SK-N-SH (cell line): ENCODE measurements at regions not wholly inside any gene's neighbourhood (a gene's known extent, or its start where the extent isn't known, plus 50 kb on each side); places are given as distances from the start of the nearest gene placed in this dataset.

Source experiments
- CTCF ChIA-PET: fragments of 300-600, 350-600 bp; formaldehyde crosslinking; extraction: SDS; loops from one replicate; lab custom pipeline; 2021; lab: Yijun Ruan, JAX
- POLR2A ChIA-PET: fragments of 350-600 bp; sonication (Branson Sonifier 250); formaldehyde crosslinking; extraction: SDS; loops from one replicate; lab custom pipeline; 2020; ENCODE audit warnings: antibody characterized with exemption, inconsistent platforms; lab: Yijun Ruan, JAX
- DNase-seq: peaks from one replicate; pipeline ENCODE4 v3.0.0; 2012
- H2AFZ ChIP-seq: fragments of 200-600 bp; sonication (generic); 2 replicates; pipeline ENCODE4 v1.8.1; 2016; ENCODE audit warnings: antibody characterized with exemption, mild to moderate bottlenecking, low read depth
- H3F3A ChIP-seq: fragments of 200-600 bp; sonication (generic); replicated peaks from 2 replicates; pipeline ENCODE3; 2016; ENCODE audit warnings: antibody characterized with exemption, mild to moderate bottlenecking; ENCODE audit not compliant: insufficient read depth
- H3K27ac ChIP-seq, 2 experiments: fragments of 200-500 bp in 1 of 2; fragments of 200-600 bp in 1 of 2; sonication (Bioruptor generic) in 1 of 2; sonication (generic), shearing (Covaris generic) in 1 of 2; 2 replicates each; pipeline versions ENCODE4 v1.5.1 to v1.6.1; 2014 to 2016; ENCODE audit warnings: low read depth in 2 of 2, inconsistent platforms in 1 of 2, low read length in 1 of 2, mild to moderate bottlenecking in 1 of 2, mixed read lengths in 1 of 2
- H3K27me3 ChIP-seq: fragments of 200-600 bp; sonication (generic), shearing (Covaris generic); 2 replicates; pipeline ENCODE4 v1.6.1; 2016; ENCODE audit warnings: mixed run types; ENCODE audit not compliant: insufficient read depth
- H3K36me3 ChIP-seq, 2 experiments: fragments of 200-500 bp in 1 of 2; fragments of 200-600 bp in 1 of 2; sonication (Bioruptor generic) in 1 of 2; sonication (generic) in 1 of 2; replicated peaks in 1 of 2; 2 replicates each; pipeline versions ENCODE3 to v1.5.1; 2014 to 2016; ENCODE audit warnings: low read length in 1 of 2, mild to moderate bottlenecking in 1 of 2; ENCODE audit not compliant: insufficient read depth in 2 of 2, control insufficient read depth in 1 of 2
- H3K4me1 ChIP-seq, 2 experiments: fragments of 200-500 bp in 1 of 2; fragments of 200-600 bp in 1 of 2; sonication (Bioruptor generic) in 1 of 2; sonication (generic), shearing (Covaris generic) in 1 of 2; 2 replicates each; pipeline versions ENCODE4 v1.5.1 to v1.6.1; 2014 to 2016; ENCODE audit warnings: low read depth in 1 of 2, low read length in 1 of 2, mixed run types in 1 of 2; ENCODE audit not compliant: insufficient read depth in 2 of 2, control insufficient read depth in 1 of 2
- H3K4me2 ChIP-seq: fragments of 200-600 bp; sonication (generic), shearing (Covaris generic); 2 replicates; pipeline ENCODE4 v1.6.1; 2017; ENCODE audit warnings: mixed run types
- H3K4me3 ChIP-seq, 2 experiments: fragments of 200-500 bp in 1 of 2; fragments of 200-600 bp in 1 of 2; sonication (Bioruptor generic) in 1 of 2; sonication (generic), shearing (Covaris generic) in 1 of 2; 2 replicates each; pipeline versions ENCODE4 v1.5.1 to v1.8.1; 2014 to 2016; ENCODE audit warnings: low read depth in 2 of 2, inconsistent platforms in 1 of 2, low read length in 1 of 2, mild to moderate bottlenecking in 1 of 2, mixed read lengths in 1 of 2, moderate library complexity in 1 of 2
- H3K79me2 ChIP-seq: fragments of 200-600 bp; sonication (generic); 2 replicates; pipeline ENCODE4 v1.8.1; 2017; ENCODE audit warnings: mild to moderate bottlenecking; ENCODE audit not compliant: insufficient read depth
- H3K9ac ChIP-seq: fragments of 200-600 bp; sonication (generic); 2 replicates; pipeline ENCODE4 v1.6.1; 2017; ENCODE audit warnings: mixed run types
- H3K9me2 ChIP-seq: fragments of 200-600 bp; sonication (generic); 2 replicates; pipeline ENCODE4 v1.6.1; 2017; ENCODE audit warnings: mixed run types
- H3K9me3 ChIP-seq: fragments of 200-600 bp; sonication (generic); 2 replicates; pipeline ENCODE4 v1.6.1; 2017; ENCODE audit warnings: mixed run types, mild to moderate bottlenecking, moderate library complexity
- H4K20me1 ChIP-seq: fragments of 200-600 bp; sonication (generic); 2 replicates; pipeline ENCODE4 v1.6.1; 2017; ENCODE audit warnings: mild to moderate bottlenecking, mixed run types; ENCODE audit not compliant: insufficient read depth
- CHD2 ChIP-seq: fragments of 150-350 bp; IDR thresholded peaks from 2 replicates; pipeline ENCODE4 v1.6.1; 2018; ENCODE audit warnings: low read length; ENCODE audit not compliant: partially characterized antibody
- ELF1 ChIP-seq: IDR thresholded peaks from 2 replicates; pipeline ENCODE4 v1.4.0; 2012
- EP300 ChIP-seq, 2 experiments: IDR thresholded peaks; 2 replicates each; pipeline versions ENCODE4 v1.4.0 to v1.6.1; 2012; ENCODE audit warnings: borderline replicate concordance in 1 of 2, low read depth in 1 of 2, low read length in 1 of 2
- EZH2phosphoT487 ChIP-seq: fragments of 200-600 bp; sonication (generic); IDR thresholded peaks from 2 replicates; pipeline ENCODE4 v1.6.1; 2017; ENCODE audit warnings: low read depth, mixed run types, mild to moderate bottlenecking, antibody characterized with exemption, moderate library complexity, borderline replicate concordance
- FOXM1 ChIP-seq: IDR thresholded peaks from 2 replicates; pipeline ENCODE4 v1.4.0; 2012; ENCODE audit warnings: low read depth, mild to moderate bottlenecking
- JUND ChIP-seq: IDR thresholded peaks from 2 replicates; pipeline ENCODE4 v1.4.0; 2012
- MEF2A ChIP-seq: IDR thresholded peaks from 2 replicates; pipeline ENCODE4 v1.4.0; 2012; ENCODE audit warnings: low read depth, borderline replicate concordance
- MXI1 ChIP-seq: IDR thresholded peaks from 2 replicates; pipeline ENCODE4 v1.6.1; 2012; ENCODE audit warnings: mild to moderate bottlenecking, low read depth, low read length, improper control_type of control experiment
- NFIC ChIP-seq: IDR thresholded peaks from 2 replicates; pipeline ENCODE4 v1.4.0; 2012; ENCODE audit warnings: borderline replicate concordance
- RAD21 ChIP-seq: IDR thresholded peaks from 2 replicates; pipeline ENCODE4 v1.6.1; 2012; ENCODE audit warnings: mild to moderate bottlenecking, low read length
- RCOR1 ChIP-seq: fragments of 150-350 bp; IDR thresholded peaks from 2 replicates; pipeline ENCODE4 v1.6.1; 2017; ENCODE audit warnings: antibody characterized with exemption, low read length
- RXRA ChIP-seq: IDR thresholded peaks from 2 replicates; pipeline ENCODE4 v1.4.0; 2012; ENCODE audit warnings: low read depth, mild to moderate bottlenecking, borderline replicate concordance
- SMC3 ChIP-seq: IDR thresholded peaks from 2 replicates; pipeline ENCODE4 v1.6.1; 2012; ENCODE audit warnings: low read depth, low read length, improper control_type of control experiment
- TCF12 ChIP-seq: IDR thresholded peaks from 2 replicates; pipeline ENCODE4 v1.4.0; 2012
- TEAD4 ChIP-seq: IDR thresholded peaks from 2 replicates; pipeline ENCODE4 v1.4.0; 2012; ENCODE audit warnings: mild to moderate bottlenecking, borderline replicate concordance; ENCODE audit not compliant: insufficient read depth
- WGBS: methylation state at CpG from one replicate; pipeline ENCODE4 v1.1.6; 2017; ENCODE audit warnings: low lambda C conversion rate; 5-methylcytosine and 5-hydroxymethylcytosine counted together
- TF ChIP-seq, protein P1 (sequence below): IDR thresholded peaks from 2 replicates; pipeline ENCODE4 v1.4.0; 2012; ENCODE audit warnings: low read depth, borderline replicate concordance
- TF ChIP-seq, protein P2 (sequence below): IDR thresholded peaks from 2 replicates; pipeline ENCODE4 v1.4.0; 2012; ENCODE audit warnings: low read depth
- TF ChIP-seq, protein P3 (sequence below): IDR thresholded peaks from 2 replicates; pipeline ENCODE4; 2012
- TF ChIP-seq, protein P4 (sequence below): IDR thresholded peaks from 2 replicates; pipeline ENCODE4 v1.4.0; 2012; ENCODE audit warnings: low read depth, borderline replicate concordance
- TF ChIP-seq, protein P5 (sequence below): fragments of 200-600 bp; sonication (generic); IDR thresholded peaks from 2 replicates; pipeline ENCODE4 v1.6.1; 2017; ENCODE audit warnings: antibody characterized with exemption, mild to moderate bottlenecking, moderate library complexity

DNA sequence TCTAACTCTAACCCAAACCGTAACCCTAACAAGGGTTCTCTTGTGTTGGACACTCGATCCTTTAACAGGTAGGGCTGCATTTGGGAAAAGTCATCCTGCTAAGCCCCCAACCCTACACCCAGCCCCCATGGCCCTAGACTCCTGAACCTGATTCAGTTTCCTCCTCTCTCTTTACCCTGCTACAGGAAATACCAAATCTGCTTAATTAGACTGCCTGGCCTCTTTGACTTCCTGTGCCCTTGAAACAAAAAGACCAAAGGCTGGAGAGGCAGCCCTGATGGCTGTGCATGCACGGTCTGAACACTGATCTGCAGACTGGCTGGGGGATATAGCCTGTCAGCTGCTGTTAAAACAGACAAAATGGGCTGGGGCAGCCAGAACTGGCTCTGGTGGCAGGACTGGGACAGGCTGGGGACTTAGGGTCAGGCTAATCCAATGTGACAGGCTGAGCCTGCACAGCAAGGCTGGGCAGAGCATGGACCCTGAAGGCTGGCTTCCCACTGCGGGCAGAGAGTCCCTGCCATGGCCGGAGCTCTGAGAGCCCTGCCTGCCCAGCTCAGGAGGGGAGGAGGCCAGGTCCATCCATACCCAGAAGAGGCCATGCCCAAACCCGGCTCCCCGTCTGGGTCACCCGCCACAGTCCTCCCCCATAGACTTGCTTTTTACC is 51.0 kb upstream of the MSMB start:
- peak; percentile 73 for DNase-seq
- ChIA-PET POLR2A (interaction anchor here (0.6 kb wide), 1 partner anchor 9 kb away, joined by 3 read pairs; no protein-coding TSS in a partner anchor), CTCF (no interaction called here)

More for the DNA sequence above, 51.0 kb upstream of the MSMB start:
- Histone ChIP-seq H3K9me3 (no peaks in the 10 kb centered on the region), H3K4me3 (no peak overlapping the region), H3K4me2 (peak overlapping the region; percentile 37; the same call in 1 of the 2 replicates), H3K36me3 (no peaks in the 10 kb centered on the region), H3K4me1 (peaks cover 10 to 37% of the 10 kb centered on the region in 2 experiments; a peak in 3 of 4 replicates), H4K20me1 (no peaks in the 10 kb centered on the region), H3K9me2 (no peaks in the 10 kb centered on the region), H3F3A (peaks cover 4% of the 10 kb centered on the region), H3K9ac (no peak overlapping the region), H2AFZ (0 out of 2 replicates have a peak overlapping the region, but pooled peaks have one; percentile 70), H3K79me2 (no peaks in the 10 kb centered on the region), H3K27me3 (no peaks in the 10 kb centered on the region), H3K27ac (peak overlapping the region; percentile 51 to 93)
- TF ChIP-seq RCOR1 (no peak), MEF2A (no peak), TCF12 (no peak), CHD2 (no peak), NFIC (no peak), FOXM1 (no peak), TEAD4 (no peak), RXRA (no peak), RAD21 (no peak; the same call in 1 of the 2 replicates), ELF1 (no peak), EZH2phosphoT487 (no peak), SMC3 (peak; percentile 5; the same call in 1 of the 2 replicates), MXI1 (peak; percentile 66; the same call in 1 of the 2 replicates), JUND (no peak), EP300 (IDR thresholded peaks at IDR 0.05; ENCODE audit: borderline replicate concordance in 1 of 2, low read depth in 1 of 2, low read length in 1 of 2) (peak in 1 of 2 experiments; percentile 60; a peak in 1 of 4 replicates)
- TF ChIP-seq, protein P1, sequence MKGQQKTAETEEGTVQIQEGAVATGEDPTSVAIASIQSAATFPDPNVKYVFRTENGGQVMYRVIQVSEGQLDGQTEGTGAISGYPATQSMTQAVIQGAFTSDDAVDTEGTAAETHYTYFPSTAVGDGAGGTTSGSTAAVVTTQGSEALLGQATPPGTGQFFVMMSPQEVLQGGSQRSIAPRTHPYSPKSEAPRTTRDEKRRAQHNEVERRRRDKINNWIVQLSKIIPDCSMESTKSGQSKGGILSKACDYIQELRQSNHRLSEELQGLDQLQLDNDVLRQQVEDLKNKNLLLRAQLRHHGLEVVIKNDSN: no peak
- TF ChIP-seq, protein P2, sequence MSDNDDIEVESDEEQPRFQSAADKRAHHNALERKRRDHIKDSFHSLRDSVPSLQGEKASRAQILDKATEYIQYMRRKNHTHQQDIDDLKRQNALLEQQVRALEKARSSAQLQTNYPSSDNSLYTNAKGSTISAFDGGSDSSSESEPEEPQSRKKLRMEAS: no peak
- TF ChIP-seq, protein P3, sequence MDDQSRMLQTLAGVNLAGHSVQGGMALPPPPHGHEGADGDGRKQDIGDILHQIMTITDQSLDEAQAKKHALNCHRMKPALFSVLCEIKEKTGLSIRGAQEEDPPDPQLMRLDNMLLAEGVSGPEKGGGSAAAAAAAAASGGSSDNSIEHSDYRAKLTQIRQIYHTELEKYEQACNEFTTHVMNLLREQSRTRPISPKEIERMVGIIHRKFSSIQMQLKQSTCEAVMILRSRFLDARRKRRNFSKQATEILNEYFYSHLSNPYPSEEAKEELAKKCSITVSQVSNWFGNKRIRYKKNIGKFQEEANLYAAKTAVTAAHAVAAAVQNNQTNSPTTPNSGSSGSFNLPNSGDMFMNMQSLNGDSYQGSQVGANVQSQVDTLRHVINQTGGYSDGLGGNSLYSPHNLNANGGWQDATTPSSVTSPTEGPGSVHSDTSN: no peak
- TF ChIP-seq, protein P4, sequence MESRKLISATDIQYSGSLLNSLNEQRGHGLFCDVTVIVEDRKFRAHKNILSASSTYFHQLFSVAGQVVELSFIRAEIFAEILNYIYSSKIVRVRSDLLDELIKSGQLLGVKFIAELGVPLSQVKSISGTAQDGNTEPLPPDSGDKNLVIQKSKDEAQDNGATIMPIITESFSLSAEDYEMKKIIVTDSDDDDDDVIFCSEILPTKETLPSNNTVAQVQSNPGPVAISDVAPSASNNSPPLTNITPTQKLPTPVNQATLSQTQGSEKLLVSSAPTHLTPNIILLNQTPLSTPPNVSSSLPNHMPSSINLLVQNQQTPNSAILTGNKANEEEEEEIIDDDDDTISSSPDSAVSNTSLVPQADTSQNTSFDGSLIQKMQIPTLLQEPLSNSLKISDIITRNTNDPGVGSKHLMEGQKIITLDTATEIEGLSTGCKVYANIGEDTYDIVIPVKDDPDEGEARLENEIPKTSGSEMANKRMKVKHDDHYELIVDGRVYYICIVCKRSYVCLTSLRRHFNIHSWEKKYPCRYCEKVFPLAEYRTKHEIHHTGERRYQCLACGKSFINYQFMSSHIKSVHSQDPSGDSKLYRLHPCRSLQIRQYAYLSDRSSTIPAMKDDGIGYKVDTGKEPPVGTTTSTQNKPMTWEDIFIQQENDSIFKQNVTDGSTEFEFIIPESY: no peak
- TF ChIP-seq, protein P5, sequence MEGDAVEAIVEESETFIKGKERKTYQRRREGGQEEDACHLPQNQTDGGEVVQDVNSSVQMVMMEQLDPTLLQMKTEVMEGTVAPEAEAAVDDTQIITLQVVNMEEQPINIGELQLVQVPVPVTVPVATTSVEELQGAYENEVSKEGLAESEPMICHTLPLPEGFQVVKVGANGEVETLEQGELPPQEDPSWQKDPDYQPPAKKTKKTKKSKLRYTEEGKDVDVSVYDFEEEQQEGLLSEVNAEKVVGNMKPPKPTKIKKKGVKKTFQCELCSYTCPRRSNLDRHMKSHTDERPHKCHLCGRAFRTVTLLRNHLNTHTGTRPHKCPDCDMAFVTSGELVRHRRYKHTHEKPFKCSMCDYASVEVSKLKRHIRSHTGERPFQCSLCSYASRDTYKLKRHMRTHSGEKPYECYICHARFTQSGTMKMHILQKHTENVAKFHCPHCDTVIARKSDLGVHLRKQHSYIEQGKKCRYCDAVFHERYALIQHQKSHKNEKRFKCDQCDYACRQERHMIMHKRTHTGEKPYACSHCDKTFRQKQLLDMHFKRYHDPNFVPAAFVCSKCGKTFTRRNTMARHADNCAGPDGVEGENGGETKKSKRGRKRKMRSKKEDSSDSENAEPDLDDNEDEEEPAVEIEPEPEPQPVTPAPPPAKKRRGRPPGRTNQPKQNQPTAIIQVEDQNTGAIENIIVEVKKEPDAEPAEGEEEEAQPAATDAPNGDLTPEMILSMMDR: no peak
- WGBS: 69% methylated on average over 6 of the region's 8 CpGs
